HG02852 (cell line): ENCODE measurements at regions not wholly inside any gene's neighbourhood (a gene's known extent, or its start where the extent isn't known, plus 50 kb on each side); places are given as distances from the start of the nearest gene placed in this dataset.
"Not testable (repeated sequence)": the region's sequence is repeated elsewhere in the genome, so short reads cannot be mapped to it uniquely, and the experiment has no call there.

Source experiments
- ATAC-seq: cut with Tn5 transposase; IDR thresholded peaks from one replicate; pipeline ENCODE4 v1.9.1; 2021; ENCODE audit warnings: mild to moderate bottlenecking, moderate library complexity; ENCODE audit not compliant: unreplicated experiment

GRCh38 chr13:50403311-50403710, 388.1 kb downstream of the KCNRG start:
- no peak for ATAC-seq

GRCh38 chr13:50404116-50404515, 388.9 kb downstream of the KCNRG start:
- no peak for ATAC-seq

- ATAC-seq = no peak
Measured at GRCh38 chr13:50404769-50405168, 389.5 kb downstream of the KCNRG start.

GRCh38 chr13:50406831-50407230, 391.6 kb downstream of the KCNRG start:
- ATAC-seq = no peak

- ATAC-seq = no peak
Measured at GRCh38 chr13:50408068-50408467, 392.8 kb downstream of the KCNRG start.

- ATAC-seq = no peak
Measured at GRCh38 chr13:50409220-50409619, 394.0 kb downstream of the KCNRG start.

GRCh38 chr13:50410921-50411746, 395.9 kb downstream of the KCNRG start:
- no peak for ATAC-seq

GRCh38 chr13:50412046-50412617, 396.9 kb downstream of the KCNRG start:
- no peak for ATAC-seq

GRCh38 chr13:50414640-50415039, 399.4 kb downstream of the KCNRG start:
- no peak for ATAC-seq

GRCh38 chr13:50415428-50415827, 400.2 kb downstream of the KCNRG start:
- ATAC-seq = no peak

- ATAC-seq = no peak
Measured at GRCh38 chr13:50417597-50417996, 402.4 kb downstream of the KCNRG start.

- no peak for ATAC-seq
Measured at GRCh38 chr13:50419331-50419865, 404.2 kb downstream of the KCNRG start.

- ATAC-seq = no peak
Measured at GRCh38 chr13:50419896-50420295, 404.7 kb downstream of the KCNRG start.

- no peak for ATAC-seq
Measured at GRCh38 chr13:50420718-50421472, 405.7 kb downstream of the KCNRG start.

- no peak for ATAC-seq
Measured at GRCh38 chr13:50421473-50422130, 406.4 kb downstream of the KCNRG start.

- no peak for ATAC-seq
Measured at GRCh38 chr13:50422181-50423148, 407.2 kb downstream of the KCNRG start.

GRCh38 chr13:50424993-50425392, 409.7 kb downstream of the KCNRG start:
- ATAC-seq = no peak

GRCh38 chr13:50425772-50426171, 410.5 kb downstream of the KCNRG start:
- no peak for ATAC-seq

GRCh38 chr13:50426927-50427326, 411.7 kb downstream of the KCNRG start:
- no peak for ATAC-seq

- not testable (repeated sequence) for ATAC-seq
Measured at GRCh38 chr13:50427511-50427910, 412.3 kb downstream of the KCNRG start.
